Hypothalamus (tissue), 51 donors: ENCODE measurements at regions not wholly inside any gene's neighbourhood (a gene's known extent, or its start where the extent isn't known, plus 50 kb on each side); places are given as distances from the start of the nearest gene placed in this dataset.
"Not testable (repeated sequence)": the region's sequence is repeated elsewhere in the genome, so short reads cannot be mapped to it uniquely, and the experiment has no call there.

Experiments
- DNase-seq, 51 donors: peaks; one replicate each; lab custom pipeline; 2025; lab: John Stamatoyannopoulos, UW

- peak in 3 of 51 donors; percentile 38 to 50 (median 44) for DNase-seq
These were observed 54.2 kb upstream of the ROPN1B start for GRCh38 chr3:125914608-125915436.

GRCh38 chr3:125915437-125915787, 53.6 kb upstream of the ROPN1B start:
- DNase-seq = peak in 4 of 51 donors; percentile 40 to 48 (median 46)

- peak; percentile 30 to 100 (median 99) for DNase-seq
These were observed 53.1 kb upstream of the ROPN1B start for GRCh38 chr3:125915792-125916375.

GRCh38 chr3:125916376-125916978, 52.5 kb upstream of the ROPN1B start:
- peak in 50 of 51 donors; percentile 30 to 100 (median 97) for DNase-seq

GRCh38 chr3:125917020-125917549, 51.9 kb upstream of the ROPN1B start:
- peak in 8 of 51 donors; percentile 2 to 57 (median 31) for DNase-seq

- DNase-seq = not testable (repeated sequence)
These were observed 51.0 kb upstream of the ROPN1B start for GRCh38 chr3:125918024-125918423.

- DNase-seq = not testable (repeated sequence)
These were observed 50.5 kb upstream of the ROPN1B start for GRCh38 chr3:125918451-125918850.

GRCh38 chr3:125918866-125919265, 50.1 kb upstream of the ROPN1B start:
- DNase-seq = peak in 3 of 51 donors; percentile 7 to 20 (median 15)
